ENCODE measurements at regions not wholly inside any gene's neighbourhood (a gene's known extent, or its start where the extent isn't known, plus 50 kb on each side); places are given as distances from the start of the nearest gene placed in this dataset.

- no peak for DNase-seq (ENCODE audit: low spot score)
Observed at GRCh38 chr10:110355141-110355831, 50.6 kb upstream of the SMNDC1 start.

- DNase-seq (ENCODE audit: low spot score) = no peak
Observed at GRCh38 chr10:110355922-110356627, 51.4 kb upstream of the SMNDC1 start.

- no peak for DNase-seq (ENCODE audit: low spot score)
Observed at GRCh38 chr10:110356628-110357245, 52.0 kb upstream of the SMNDC1 start.

- DNase-seq (ENCODE audit: low spot score) = no peak
Observed at GRCh38 chr10:110357252-110357780, 52.6 kb upstream of the SMNDC1 start.

GRCh38 chr10:110357871-110358270 lies 53.2 kb upstream of the SMNDC1 start:
- DNase-seq (ENCODE audit: low spot score) = no peak

- no peak for DNase-seq (ENCODE audit: low spot score)
Observed at GRCh38 chr10:110358278-110358677, 53.6 kb upstream of the SMNDC1 start.

GRCh38 chr10:110358869-110359629 lies 54.3 kb upstream of the SMNDC1 start:
- DNase-seq (ENCODE audit: low spot score) = no peak

- DNase-seq (ENCODE audit: low spot score) = no peak
Observed at GRCh38 chr10:110360857-110361474, 56.2 kb upstream of the SMNDC1 start.

GRCh38 chr10:110361800-110362456 lies 57.2 kb upstream of the SMNDC1 start:
- no peak for DNase-seq (ENCODE audit: low spot score)

GRCh38 chr10:110363572-110364411 lies 59.1 kb upstream of the SMNDC1 start:
- DNase-seq (ENCODE audit: low spot score) = no peak

- DNase-seq (ENCODE audit: low spot score) = no peak
Observed at GRCh38 chr10:110364531-110364937, 59.8 kb upstream of the SMNDC1 start.

- no peak for DNase-seq (ENCODE audit: low spot score)
Observed at GRCh38 chr10:110365356-110366143, 60.8 kb upstream of the SMNDC1 start.

GRCh38 chr10:110366635-110367034 lies 61.9 kb upstream of the SMNDC1 start:
- no peak for DNase-seq (ENCODE audit: low spot score)

GRCh38 chr10:110368002-110368401 lies 63.3 kb upstream of the SMNDC1 start:
- DNase-seq (ENCODE audit: low spot score) = no peak

GRCh38 chr10:110368556-110368955 lies 63.8 kb upstream of the SMNDC1 start:
- DNase-seq (ENCODE audit: low spot score) = no peak

- DNase-seq (ENCODE audit: low spot score) = no peak
Observed at GRCh38 chr10:110370006-110370405, 65.3 kb upstream of the SMNDC1 start.

GRCh38 chr10:110372656-110373055 lies 67.9 kb upstream of the SMNDC1 start:
- no peak for DNase-seq (ENCODE audit: low spot score)

- no peak for DNase-seq (ENCODE audit: low spot score)
Observed at GRCh38 chr10:110373059-110373458, 68.3 kb upstream of the SMNDC1 start.
